ENCODE measurements at regions not wholly inside any gene's neighbourhood (a gene's known extent, or its start where the extent isn't known, plus 50 kb on each side); places are given as distances from the start of the nearest gene placed in this dataset.

DNA sequence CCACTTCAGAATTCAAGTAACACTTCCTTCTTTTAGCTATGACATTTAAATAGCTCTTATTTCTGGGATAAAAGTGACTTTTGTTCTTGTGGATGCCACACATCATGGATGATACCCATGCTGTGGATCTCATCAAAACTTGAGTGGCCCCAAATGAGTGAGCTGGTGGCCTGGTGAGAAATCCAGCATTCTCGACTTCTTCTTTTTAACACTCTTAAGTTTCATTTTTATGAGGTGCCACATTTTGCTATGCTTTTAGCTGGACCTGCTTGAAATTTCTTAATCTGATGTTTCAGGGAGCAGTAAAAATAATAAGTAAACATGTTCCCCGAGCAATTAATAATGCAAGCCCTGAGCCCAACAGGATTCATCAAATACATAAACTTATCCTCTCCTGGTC, 384.8 kb upstream of the MEF2C start:
- Histone ChIP-seq H4K20me1 (ENCODE audit: low read depth, low read length) (no peaks in the 10 kb centered on the region), H3K4me2 (ENCODE audit: low read depth, low read length, poor library complexity, severe bottlenecking) (no peak overlapping the region), H3K9me3 (ENCODE audit: insufficient read depth, low read length) (no peaks in the 10 kb centered on the region), H3K9ac (ENCODE audit: low read length) (no peak overlapping the region), H3K79me2 (ENCODE audit: insufficient read depth, low read length) (no peaks in the 10 kb centered on the region), H3K27me3 (ENCODE audit: low read length) (no peaks in the 10 kb centered on the region), H3K36me3 (ENCODE audit: low read length) (no peaks in the 10 kb centered on the region), H3K9me2 (replicated peaks; ENCODE audit: insufficient read depth, low read length) (no peaks in the 10 kb centered on the region), H2AFZ (ENCODE audit: low read depth, low read length, severe bottlenecking) (no peak overlapping the region), H3K27ac (ENCODE audit: low read depth, low read length) (no peak overlapping the region), H3K4me3 (ENCODE audit: insufficient read depth, low read length, poor library complexity, severe bottlenecking) (no peak overlapping the region), H3F3A (ENCODE audit: insufficient read depth) (no peaks in the 10 kb centered on the region)
- TF ChIP-seq EZH2phosphoT487 (conservative IDR thresholded peaks at IDR 0.05; ENCODE audit: low read length): no peak
- TF ChIP-seq, protein P1, sequence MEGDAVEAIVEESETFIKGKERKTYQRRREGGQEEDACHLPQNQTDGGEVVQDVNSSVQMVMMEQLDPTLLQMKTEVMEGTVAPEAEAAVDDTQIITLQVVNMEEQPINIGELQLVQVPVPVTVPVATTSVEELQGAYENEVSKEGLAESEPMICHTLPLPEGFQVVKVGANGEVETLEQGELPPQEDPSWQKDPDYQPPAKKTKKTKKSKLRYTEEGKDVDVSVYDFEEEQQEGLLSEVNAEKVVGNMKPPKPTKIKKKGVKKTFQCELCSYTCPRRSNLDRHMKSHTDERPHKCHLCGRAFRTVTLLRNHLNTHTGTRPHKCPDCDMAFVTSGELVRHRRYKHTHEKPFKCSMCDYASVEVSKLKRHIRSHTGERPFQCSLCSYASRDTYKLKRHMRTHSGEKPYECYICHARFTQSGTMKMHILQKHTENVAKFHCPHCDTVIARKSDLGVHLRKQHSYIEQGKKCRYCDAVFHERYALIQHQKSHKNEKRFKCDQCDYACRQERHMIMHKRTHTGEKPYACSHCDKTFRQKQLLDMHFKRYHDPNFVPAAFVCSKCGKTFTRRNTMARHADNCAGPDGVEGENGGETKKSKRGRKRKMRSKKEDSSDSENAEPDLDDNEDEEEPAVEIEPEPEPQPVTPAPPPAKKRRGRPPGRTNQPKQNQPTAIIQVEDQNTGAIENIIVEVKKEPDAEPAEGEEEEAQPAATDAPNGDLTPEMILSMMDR (IDR thresholded peaks at IDR 0.05; ENCODE audit: insufficient read depth, low read length, poor library complexity, severe bottlenecking): no peak

DNA sequence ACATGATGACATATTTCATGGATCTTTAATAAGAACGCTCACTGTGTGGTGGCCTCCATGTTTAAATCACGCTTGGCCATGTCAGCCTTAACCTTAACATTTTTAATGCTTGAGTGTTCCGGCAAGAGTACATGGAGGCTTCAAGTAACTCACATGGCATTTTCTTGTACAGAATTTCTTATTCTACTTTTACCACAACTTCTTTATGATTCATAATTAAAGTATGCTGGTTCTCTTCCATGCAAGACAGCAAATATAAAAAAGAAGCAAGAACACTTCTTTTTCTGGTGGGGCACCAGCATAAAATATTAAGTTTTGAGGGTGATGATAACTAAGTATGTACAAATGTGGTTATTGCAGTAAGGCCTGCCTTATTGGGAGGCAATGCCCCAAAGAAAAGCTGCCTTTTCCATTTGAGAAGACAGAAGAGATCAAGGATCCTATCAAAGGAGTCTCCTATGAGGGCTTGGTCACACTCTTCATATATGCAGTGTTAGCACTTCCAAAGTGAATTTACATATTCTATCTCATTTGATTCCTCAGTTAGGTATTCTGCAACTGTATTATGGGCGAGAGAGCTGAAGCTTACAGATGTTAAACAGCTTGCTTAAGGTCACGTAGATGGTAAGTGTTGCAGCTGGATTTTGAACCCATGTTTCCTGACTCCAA, 382.7 kb upstream of the MEF2C start:
- Histone ChIP-seq H4K20me1 (ENCODE audit: low read depth, low read length) (no peaks in the 10 kb centered on the region), H3F3A (ENCODE audit: insufficient read depth) (no peaks in the 10 kb centered on the region), H3K27me3 (ENCODE audit: low read length) (no peaks in the 10 kb centered on the region), H3K36me3 (ENCODE audit: low read length) (no peaks in the 10 kb centered on the region), H3K4me2 (ENCODE audit: low read depth, low read length, poor library complexity, severe bottlenecking) (no peak overlapping the region), H2AFZ (ENCODE audit: low read depth, low read length, severe bottlenecking) (no peak overlapping the region), H3K9me3 (ENCODE audit: insufficient read depth, low read length) (no peaks in the 10 kb centered on the region), H3K79me2 (ENCODE audit: insufficient read depth, low read length) (no peaks in the 10 kb centered on the region), H3K4me3 (ENCODE audit: insufficient read depth, low read length, poor library complexity, severe bottlenecking) (no peak overlapping the region), H3K9ac (ENCODE audit: low read length) (no peak overlapping the region), H3K9me2 (replicated peaks; ENCODE audit: insufficient read depth, low read length) (no peaks in the 10 kb centered on the region), H3K27ac (ENCODE audit: low read depth, low read length) (no peak overlapping the region)
- TF ChIP-seq, protein P1 (IDR thresholded peaks at IDR 0.05; ENCODE audit: insufficient read depth, low read length, poor library complexity, severe bottlenecking): no peak
- no peak for TF ChIP-seq EZH2phosphoT487 (conservative IDR thresholded peaks at IDR 0.05; ENCODE audit: low read length)

DNA sequence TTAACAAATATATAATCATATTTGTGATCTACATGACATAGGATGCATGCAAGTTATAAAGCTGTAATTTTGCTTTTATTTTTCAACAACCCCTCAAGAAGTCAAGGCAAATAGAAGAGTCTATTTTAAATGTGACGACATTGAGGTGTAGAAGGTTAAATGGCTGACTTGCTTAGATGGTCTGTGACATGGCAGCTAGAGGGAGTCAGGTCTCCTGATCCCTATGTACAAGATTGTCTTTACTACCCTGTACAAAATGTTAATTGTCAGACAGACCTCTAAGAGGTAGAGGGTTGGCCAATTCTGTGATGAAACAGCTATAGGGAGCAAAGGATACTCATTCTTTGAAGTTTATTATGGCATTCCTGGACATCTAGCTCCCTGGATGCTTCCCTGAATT, 380.9 kb upstream of the MEF2C start:
- TF ChIP-seq, protein P1 (IDR thresholded peaks at IDR 0.05; ENCODE audit: insufficient read depth, low read length, poor library complexity, severe bottlenecking): no peak
- no peak for TF ChIP-seq EZH2phosphoT487 (conservative IDR thresholded peaks at IDR 0.05; ENCODE audit: low read length)
- no peak overlapping the region for H3K27ac ChIP-seq (ENCODE audit: low read depth, low read length)
- no peaks in the 10 kb centered on the region for H3K27me3 ChIP-seq (ENCODE audit: low read length)
- no peaks in the 10 kb centered on the region for H3K79me2 ChIP-seq (ENCODE audit: insufficient read depth, low read length)
- H2AFZ ChIP-seq (ENCODE audit: low read depth, low read length, severe bottlenecking): no peak overlapping the region
- H3K9ac ChIP-seq (ENCODE audit: low read length): no peak overlapping the region
- H3K36me3 ChIP-seq (ENCODE audit: low read length): no peaks in the 10 kb centered on the region
- H4K20me1 ChIP-seq (ENCODE audit: low read depth, low read length): no peaks in the 10 kb centered on the region
- no peaks in the 10 kb centered on the region for H3K9me3 ChIP-seq (ENCODE audit: insufficient read depth, low read length)
- no peak overlapping the region for H3K4me3 ChIP-seq (ENCODE audit: insufficient read depth, low read length, poor library complexity, severe bottlenecking)
- H3K9me2 ChIP-seq (replicated peaks; ENCODE audit: insufficient read depth, low read length): no peaks in the 10 kb centered on the region
- no peaks in the 10 kb centered on the region for H3F3A ChIP-seq (ENCODE audit: insufficient read depth)
- H3K4me2 ChIP-seq (ENCODE audit: low read depth, low read length, poor library complexity, severe bottlenecking): no peak overlapping the region

All from SU-DHL-6 (cell line).